ENCODE measurements at regions not wholly inside any gene's neighbourhood (a gene's known extent, or its start where the extent isn't known, plus 50 kb on each side); places are given as distances from the start of the nearest gene placed in this dataset.

DNA sequence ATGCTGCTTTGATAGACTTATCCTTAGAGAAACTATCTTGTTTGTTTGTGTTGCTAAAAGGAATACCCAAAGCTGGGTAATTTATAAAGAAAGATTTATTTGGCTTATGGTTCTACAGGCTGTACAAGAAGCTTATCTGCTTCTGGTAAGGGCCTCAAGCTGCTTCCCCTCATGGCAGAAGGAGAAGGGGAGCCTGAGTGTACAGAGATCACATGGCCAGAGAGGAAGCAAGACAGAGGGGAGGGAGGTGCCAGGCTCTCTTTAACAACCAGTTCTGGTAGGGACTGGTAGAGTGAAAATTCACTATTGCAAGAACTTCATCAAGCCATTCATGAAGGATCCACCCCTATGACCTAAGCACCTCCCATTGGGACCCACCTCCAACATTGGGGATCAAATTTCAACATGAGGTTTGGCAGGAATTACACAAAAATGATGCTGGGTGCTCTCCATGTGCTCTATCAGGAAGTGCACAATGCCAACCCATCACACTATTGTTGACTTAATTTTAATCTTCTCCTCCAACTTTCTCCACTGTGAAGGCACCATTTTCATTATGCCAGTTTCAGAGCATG lies 115.1 kb upstream of the SHB start:
- no peak for TF ChIP-seq Cebpa-rat (IDR thresholded peaks at IDR 0.05)
- Histone ChIP-seq H3K4me2 (no peak overlapping the region), H3K9ac (no peak overlapping the region)

DNA sequence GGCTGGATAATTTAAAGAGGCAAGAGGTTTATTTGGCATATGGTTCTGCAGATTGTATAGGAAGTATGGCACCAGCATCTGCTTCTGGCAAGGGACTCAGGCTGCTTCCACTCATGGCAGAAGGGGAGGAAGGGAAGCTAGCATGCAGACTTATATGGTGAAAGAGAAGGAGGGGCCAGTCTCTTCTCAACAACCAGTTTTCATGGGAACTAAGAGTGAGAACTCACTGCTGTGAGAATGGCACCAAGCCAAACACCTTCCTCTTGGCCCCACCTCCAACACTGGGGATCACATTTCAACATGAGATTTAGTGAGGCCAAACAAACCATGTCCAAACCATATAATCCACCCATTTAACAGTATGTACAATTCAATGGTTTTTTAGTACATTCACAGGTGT lies 113.3 kb upstream of the SHB start:
- no peak overlapping the region for H3K27ac ChIP-seq
- H3K36me3 ChIP-seq = no peaks in the 10 kb centered on the region
- no peaks in the 10 kb centered on the region for H3K27me3 ChIP-seq
- no peak for TF ChIP-seq Cebpa-rat (IDR thresholded peaks at IDR 0.05)
- no peaks in the 10 kb centered on the region for H3K9me3 ChIP-seq
- no peak overlapping the region for H3K9ac ChIP-seq
- H4K20me1 ChIP-seq = no peaks in the 10 kb centered on the region
- peak overlapping the region; percentile 13; the same call in 1 of the 2 replicates for H3K4me2 ChIP-seq
- no peak overlapping the region for H3K4me3 ChIP-seq
- H3K4me1 ChIP-seq = peaks cover 45% of the 10 kb centered on the region

More for the DNA sequence above, 115.1 kb upstream of the SHB start:
- Histone ChIP-seq H3K4me3 (no peak overlapping the region), H3K9me3 (no peaks in the 10 kb centered on the region), H4K20me1 (no peaks in the 10 kb centered on the region), H3K27me3 (no peaks in the 10 kb centered on the region), H3K4me1 (peaks cover 27% of the 10 kb centered on the region), H3K36me3 (no peaks in the 10 kb centered on the region), H3K27ac (no peak overlapping the region)

DNA sequence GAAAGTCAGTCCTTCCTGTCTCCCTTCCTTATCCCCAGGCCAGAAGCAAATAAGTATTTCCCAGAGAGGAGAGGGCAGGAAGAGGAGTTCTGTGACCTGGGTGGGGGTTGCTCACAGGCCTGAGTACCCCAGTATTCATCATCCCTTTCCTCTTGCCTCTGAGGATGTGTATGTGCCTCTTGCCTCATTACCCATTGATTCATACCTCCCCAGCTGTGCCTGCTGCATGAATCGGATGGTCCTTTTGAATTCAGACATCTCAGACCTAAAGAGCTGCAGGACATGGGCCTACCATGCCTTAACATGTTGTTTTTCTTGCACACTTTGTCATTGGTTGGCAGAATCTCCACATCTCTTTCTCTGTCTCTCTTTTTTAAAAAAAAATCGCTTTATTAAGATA lies 112.8 kb upstream of the SHB start:
- Histone ChIP-seq H3K9ac (no peak overlapping the region), H3K4me2 (peak overlapping the region; percentile 42; the same call in 1 of the 2 replicates), H3K4me3 (no peak overlapping the region), H3K27ac (no peak overlapping the region), H3K36me3 (no peaks in the 10 kb centered on the region), H3K9me3 (no peaks in the 10 kb centered on the region), H3K27me3 (no peaks in the 10 kb centered on the region), H3K4me1 (peaks cover 47% of the 10 kb centered on the region), H4K20me1 (no peaks in the 10 kb centered on the region)
- no peak for TF ChIP-seq Cebpa-rat (IDR thresholded peaks at IDR 0.05)

DNA sequence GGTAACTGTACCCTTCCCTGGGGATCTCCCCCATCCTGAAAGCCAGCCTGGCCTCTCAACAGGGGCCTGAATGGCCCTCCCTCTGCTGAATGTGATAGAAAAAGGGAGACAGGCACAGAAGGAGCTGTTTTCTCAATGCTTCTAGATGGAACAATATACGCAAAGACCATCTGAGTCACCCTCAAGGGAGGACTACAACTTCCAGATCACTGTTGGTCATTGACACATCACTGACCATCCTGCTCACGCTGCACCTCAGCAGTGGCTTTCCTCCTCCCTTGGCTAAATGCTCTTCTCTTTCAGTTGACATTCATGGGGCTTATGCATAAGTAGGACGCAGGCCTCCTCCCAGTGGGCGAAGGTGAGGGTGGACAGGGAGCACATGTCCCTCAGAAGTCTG lies 112.2 kb upstream of the SHB start:
- Histone ChIP-seq H3K4me1 (peaks cover 47% of the 10 kb centered on the region), H3K4me2 (peak overlapping the region; percentile 42), H3K27ac (no peak overlapping the region), H3K36me3 (no peaks in the 10 kb centered on the region), H4K20me1 (no peaks in the 10 kb centered on the region), H3K9me3 (no peaks in the 10 kb centered on the region), H3K27me3 (no peaks in the 10 kb centered on the region), H3K4me3 (no peak overlapping the region), H3K9ac (no peak overlapping the region)
- TF ChIP-seq Cebpa-rat (IDR thresholded peaks at IDR 0.05) = no peak

DNA sequence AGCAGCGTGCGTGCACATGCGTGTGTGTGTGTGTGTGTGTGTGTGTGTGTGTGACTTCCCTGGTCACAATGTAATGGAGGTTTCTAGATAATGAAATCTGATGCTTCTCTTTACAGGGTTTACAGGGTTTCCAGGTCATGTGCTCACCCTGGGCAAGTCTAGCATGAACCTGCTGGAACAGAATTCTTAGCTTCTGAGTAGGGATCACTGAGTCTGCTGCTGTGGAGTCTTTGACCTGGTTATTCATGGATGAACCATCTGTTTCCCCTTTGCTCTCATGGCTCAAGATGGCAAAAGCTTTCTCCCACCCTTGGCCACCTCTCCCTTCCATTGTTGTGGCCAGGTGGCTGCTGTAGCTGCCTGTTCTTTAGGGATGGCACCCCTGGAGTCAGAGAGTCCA lies 111.6 kb upstream of the SHB start:
- Histone ChIP-seq H3K36me3 (no peaks in the 10 kb centered on the region), H3K9ac (no peak overlapping the region), H3K9me3 (no peaks in the 10 kb centered on the region), H4K20me1 (no peaks in the 10 kb centered on the region), H3K4me3 (no peak overlapping the region), H3K4me2 (peak overlapping the region; percentile 42), H3K4me1 (peaks cover 47% of the 10 kb centered on the region), H3K27ac (no peak overlapping the region), H3K27me3 (no peaks in the 10 kb centered on the region)
- no peak for TF ChIP-seq Cebpa-rat (IDR thresholded peaks at IDR 0.05)

DNA sequence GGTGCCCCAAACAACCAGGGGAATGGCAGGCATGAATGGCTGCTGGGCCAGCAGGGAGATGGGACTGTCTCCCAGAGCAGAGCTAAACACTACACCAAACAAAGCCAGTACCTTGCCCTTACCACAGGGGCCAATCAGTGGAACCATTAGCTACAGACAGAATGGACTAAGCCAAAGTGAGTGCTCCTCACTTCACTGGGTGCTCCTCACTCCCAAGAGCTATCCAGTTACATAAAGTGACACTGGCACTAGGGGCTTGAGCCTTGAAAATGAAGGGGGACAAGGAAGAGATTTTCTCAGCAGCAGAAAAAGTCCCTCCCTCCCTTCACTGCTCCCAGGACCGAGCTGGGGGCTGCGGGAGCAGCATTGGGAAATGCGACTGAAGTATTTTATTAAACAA lies 110.9 kb upstream of the SHB start:
- H3K4me2 ChIP-seq = peak overlapping the region; percentile 42; the same call in 1 of the 2 replicates
- peaks cover 47% of the 10 kb centered on the region for H3K4me1 ChIP-seq
- no peak overlapping the region for H3K4me3 ChIP-seq
- no peak overlapping the region for H3K9ac ChIP-seq
- no peak for TF ChIP-seq Cebpa-rat (IDR thresholded peaks at IDR 0.05)
- H3K9me3 ChIP-seq = no peaks in the 10 kb centered on the region
- H4K20me1 ChIP-seq = no peaks in the 10 kb centered on the region
- H3K27me3 ChIP-seq = no peaks in the 10 kb centered on the region
- H3K36me3 ChIP-seq = no peaks in the 10 kb centered on the region
- H3K27ac ChIP-seq = no peak overlapping the region

DNA sequence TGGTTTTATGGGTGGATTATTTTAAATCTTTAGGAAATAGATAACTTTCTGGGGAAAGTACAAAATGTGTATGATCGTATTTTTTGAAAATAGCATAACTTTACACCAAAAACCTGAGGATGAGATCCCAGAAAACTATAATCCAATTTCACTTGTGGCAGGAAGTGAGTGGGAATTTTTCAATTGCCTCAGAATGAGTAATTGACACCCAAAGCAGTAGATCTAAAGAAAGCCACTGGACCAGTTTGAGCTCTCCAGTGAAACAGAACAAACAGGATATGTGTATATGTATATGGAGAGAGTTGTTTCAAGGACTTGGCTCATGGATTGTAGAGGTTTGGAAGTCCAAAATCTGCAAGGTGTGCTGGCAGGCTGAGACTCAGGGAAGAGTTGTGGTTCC lies 109.2 kb upstream of the SHB start:
- Histone ChIP-seq H3K9ac (no peak overlapping the region), H3K36me3 (no peaks in the 10 kb centered on the region), H3K27me3 (no peaks in the 10 kb centered on the region), H3K27ac (no peak overlapping the region), H3K9me3 (no peaks in the 10 kb centered on the region), H3K4me1 (peaks cover 47% of the 10 kb centered on the region), H3K4me2 (peak overlapping the region; percentile 80), H3K4me3 (no peak overlapping the region), H4K20me1 (no peaks in the 10 kb centered on the region)
- TF ChIP-seq Cebpa-rat (IDR thresholded peaks at IDR 0.05) = no peak

DNA sequence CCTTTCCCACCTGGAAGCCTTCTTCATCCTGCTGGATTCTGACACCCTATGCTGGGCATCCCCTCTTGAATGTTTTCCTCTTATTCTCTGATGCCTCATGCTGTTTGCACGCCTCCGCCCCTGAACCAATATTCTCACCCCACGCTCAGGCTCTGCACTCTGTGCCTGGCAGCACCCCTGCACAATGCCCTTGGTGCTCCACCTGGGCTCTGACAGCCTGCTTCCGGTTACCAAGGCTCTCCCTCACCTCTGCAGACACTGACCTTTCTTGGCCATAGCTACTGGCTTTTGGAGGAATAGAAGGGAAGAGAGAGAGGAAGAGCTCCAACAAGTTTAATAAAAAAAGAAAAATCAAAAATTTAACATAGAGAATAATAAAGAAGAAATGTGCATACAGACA lies 108.7 kb upstream of the SHB start:
- Histone ChIP-seq H3K9me3 (no peaks in the 10 kb centered on the region), H4K20me1 (no peaks in the 10 kb centered on the region), H3K4me3 (no peak overlapping the region), H3K27ac (peak overlapping the region; percentile 32; the same call in 1 of the 2 replicates), H3K4me1 (peaks cover 47% of the 10 kb centered on the region), H3K9ac (no peak overlapping the region), H3K4me2 (peak overlapping the region; percentile 80), H3K36me3 (no peaks in the 10 kb centered on the region), H3K27me3 (no peaks in the 10 kb centered on the region)
- TF ChIP-seq Cebpa-rat (IDR thresholded peaks at IDR 0.05) = no peak

DNA sequence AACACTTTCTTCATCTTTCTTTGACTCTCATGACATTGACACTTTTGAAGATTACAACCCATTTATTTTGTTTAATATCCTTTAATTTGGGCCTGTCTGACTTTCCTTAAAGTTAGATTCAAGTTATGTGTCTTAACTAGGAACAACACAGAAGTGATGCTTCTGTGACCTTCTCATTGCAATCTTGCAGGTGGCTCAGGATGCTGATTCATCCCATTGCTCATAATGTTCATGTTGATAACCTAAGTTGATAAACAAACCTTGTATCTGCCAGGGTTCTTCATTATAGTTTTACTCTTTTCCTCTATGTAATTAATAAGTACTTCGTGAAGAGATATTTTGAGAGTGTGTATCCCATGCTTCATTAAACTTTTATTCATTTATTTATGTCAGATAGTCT lies 107.2 kb upstream of the SHB start:
- Histone ChIP-seq H3K4me1 (peaks cover 34% of the 10 kb centered on the region), H3K36me3 (no peaks in the 10 kb centered on the region), H3K27ac (no peak overlapping the region), H3K9me3 (peaks cover 7% of the 10 kb centered on the region), H3K4me2 (no peak overlapping the region), H3K27me3 (no peaks in the 10 kb centered on the region), H3K4me3 (no peak overlapping the region), H4K20me1 (no peaks in the 10 kb centered on the region), H3K9ac (no peak overlapping the region)
- no peak for TF ChIP-seq Cebpa-rat (IDR thresholded peaks at IDR 0.05)

DNA sequence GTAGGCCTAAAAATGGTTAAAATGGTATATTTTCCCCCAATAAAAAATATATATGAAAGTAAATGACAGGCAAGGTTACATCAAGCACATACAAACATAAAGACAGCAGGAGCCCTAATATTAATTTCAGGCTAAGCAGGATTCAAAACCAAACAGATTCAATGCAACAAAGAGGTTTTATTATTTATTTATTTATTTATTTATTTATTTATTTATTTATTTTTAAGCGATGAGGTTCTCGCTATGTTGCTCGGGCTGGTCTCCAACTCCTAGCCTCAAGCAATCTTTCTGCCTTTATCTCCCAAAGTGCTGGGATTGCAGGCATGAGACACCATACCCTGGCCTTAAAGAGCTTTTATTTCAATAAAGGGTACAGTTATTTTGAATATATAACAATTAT lies 106.4 kb upstream of the SHB start:
- TF ChIP-seq Cebpa-rat (IDR thresholded peaks at IDR 0.05) = no peak
- Histone ChIP-seq H3K27me3 (no peaks in the 10 kb centered on the region), H3K9me3 (peaks cover 15% of the 10 kb centered on the region), H4K20me1 (no peaks in the 10 kb centered on the region), H3K9ac (no peak overlapping the region), H3K36me3 (no peaks in the 10 kb centered on the region), H3K4me3 (no peak overlapping the region), H3K4me2 (no peak overlapping the region), H3K27ac (no peak overlapping the region), H3K4me1 (peaks cover 26% of the 10 kb centered on the region)

DNA sequence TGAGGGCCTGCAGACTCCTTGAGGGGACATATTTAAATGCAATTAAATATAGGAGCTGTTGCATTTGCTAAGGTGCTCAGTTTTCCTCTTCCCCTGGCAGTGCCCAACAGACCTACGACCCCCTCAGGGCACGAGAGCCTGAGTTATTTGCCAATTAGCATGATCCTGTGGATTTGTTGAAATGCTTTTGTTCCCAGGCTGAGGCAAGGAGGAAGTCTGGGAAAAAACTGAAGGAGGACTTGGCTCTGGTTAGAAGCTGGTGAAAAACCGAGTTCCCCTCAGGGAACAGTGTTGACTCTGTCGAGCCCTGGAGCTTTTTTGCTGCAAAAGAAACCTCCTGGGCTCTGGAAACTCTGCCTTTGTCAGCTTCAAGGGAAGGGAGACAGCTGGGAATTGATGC lies 103.6 kb upstream of the SHB start:
- Histone ChIP-seq H3K4me2 (no peak overlapping the region), H3K36me3 (no peaks in the 10 kb centered on the region), H3K27me3 (no peaks in the 10 kb centered on the region), H3K9ac (no peak overlapping the region), H3K4me3 (no peak overlapping the region), H3K4me1 (peaks cover 5% of the 10 kb centered on the region), H4K20me1 (no peaks in the 10 kb centered on the region), H3K9me3 (peaks cover 28% of the 10 kb centered on the region), H3K27ac (no peak overlapping the region)
- no peak for TF ChIP-seq Cebpa-rat (IDR thresholded peaks at IDR 0.05)

All from BLaER1 (cell line).